AG08396 (cell line): ENCODE measurements at regions not wholly inside any gene's neighbourhood (a gene's known extent, or its start where the extent isn't known, plus 50 kb on each side); places are given as distances from the start of the nearest gene placed in this dataset.

Experiments
- DNase-seq: peaks from one replicate; pipeline ENCODE4 v3.0.0; 2012; ENCODE audit warnings: low spot score, mixed read lengths

DNA sequence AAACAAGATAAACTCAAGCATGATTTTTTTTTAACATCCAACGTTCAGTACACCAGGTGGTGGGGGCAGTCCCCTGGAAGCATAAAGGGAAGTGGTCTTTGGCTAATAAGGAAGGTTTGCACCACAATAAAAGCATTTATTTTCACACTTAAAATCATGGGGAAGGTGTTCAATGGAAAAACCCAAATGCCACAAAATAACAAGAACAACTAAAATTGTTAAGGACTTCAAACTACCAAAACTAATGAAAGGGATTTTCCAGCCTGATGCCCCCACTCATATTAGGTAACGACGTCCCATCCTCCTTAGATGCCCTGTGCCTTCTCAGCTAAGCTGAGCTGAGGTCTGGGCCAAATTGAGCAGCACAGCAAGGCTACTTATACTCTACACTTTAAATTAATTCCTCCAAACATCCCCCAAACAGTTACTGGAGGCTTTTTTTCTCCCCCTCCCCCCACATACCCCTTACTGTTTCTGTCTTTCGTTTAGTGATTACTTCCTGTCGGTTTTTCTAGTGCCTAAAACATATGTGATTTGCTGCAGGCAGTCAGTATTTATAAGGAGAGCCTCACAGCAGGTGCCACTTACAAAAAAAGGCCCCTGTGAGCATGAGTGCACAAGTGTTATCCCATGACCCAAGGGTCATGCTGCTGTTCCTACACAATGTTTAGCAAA is 259.7 kb upstream of the ZNF608 start:
- no peak for DNase-seq

DNA sequence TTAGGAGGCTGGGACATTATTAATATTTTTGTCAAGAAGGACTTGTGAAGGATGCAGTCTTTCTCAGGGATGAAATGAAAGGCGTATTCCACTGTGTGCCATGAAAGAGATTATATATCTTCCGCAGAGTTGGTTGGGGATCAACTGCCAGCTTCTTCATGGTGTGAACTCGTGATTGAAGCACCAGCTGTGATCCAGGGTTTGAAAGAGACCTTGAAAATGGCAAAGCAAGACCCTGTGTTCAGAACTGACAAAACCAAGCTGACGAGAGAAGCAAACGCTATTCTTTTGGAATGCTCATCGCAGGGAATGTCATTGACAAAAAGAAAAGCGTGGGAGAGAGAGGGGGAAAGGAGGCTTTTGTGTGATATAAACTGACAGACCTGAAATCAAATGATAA is 263.9 kb upstream of the ZNF608 start:
- no peak for DNase-seq

DNA sequence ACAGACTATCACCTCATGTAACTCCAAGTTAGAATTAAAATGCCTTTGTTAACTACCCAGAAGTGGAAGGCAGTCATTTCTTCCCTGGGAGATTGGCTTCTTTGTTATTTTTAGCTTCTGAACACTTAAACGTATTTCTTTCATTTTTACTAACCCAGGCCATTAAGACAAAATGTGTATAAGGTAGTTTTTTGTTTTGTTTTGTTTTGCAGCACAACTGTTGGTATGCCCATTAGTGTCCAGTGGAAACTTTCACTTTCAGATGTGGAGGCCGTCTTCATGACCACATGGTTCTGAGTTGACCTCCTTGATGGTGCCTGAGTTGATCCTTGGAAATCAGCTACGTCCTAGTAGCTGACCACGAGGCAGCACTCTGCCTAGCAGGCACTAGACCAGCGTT is 264.6 kb upstream of the ZNF608 start:
- no peak for DNase-seq

DNA sequence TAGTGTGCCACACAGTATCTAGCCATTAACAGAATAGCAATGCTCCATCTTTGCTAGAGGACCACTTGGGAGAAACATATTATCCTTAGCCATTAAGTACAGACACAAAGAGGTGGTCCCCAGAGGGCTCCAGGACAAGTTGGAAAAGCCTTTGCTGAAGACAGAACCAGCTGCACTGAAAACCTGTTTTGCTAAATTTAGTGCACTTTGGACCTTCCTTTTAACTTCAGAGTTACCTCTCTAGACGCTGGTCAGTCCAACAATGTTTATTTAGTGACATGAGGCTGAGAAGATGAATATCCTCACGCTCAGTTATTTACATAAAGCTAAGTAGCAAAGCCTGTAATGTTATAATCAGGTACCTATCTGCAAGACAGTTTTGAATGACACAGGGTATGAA is 265.0 kb upstream of the ZNF608 start:
- no peak for DNase-seq

DNA sequence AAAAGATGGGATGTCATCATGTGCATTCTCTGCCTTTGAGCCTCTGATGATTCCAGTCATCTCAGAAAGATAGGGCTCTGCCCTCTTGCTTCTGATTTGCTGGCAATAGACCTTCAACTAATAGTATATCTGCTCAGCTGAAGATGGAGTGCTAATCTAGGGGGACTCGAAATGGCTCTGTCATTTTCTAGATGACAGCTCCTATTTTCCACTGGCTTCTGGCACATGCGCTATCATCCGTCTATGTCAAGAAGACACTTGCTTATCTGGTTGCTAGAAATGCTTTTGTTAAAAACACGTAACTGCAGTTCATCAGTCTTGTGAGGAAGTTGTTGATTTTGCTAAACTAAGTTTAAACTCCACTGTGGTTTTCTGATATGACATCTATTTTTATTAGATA is 265.5 kb upstream of the ZNF608 start:
- DNase-seq = no peak

DNA sequence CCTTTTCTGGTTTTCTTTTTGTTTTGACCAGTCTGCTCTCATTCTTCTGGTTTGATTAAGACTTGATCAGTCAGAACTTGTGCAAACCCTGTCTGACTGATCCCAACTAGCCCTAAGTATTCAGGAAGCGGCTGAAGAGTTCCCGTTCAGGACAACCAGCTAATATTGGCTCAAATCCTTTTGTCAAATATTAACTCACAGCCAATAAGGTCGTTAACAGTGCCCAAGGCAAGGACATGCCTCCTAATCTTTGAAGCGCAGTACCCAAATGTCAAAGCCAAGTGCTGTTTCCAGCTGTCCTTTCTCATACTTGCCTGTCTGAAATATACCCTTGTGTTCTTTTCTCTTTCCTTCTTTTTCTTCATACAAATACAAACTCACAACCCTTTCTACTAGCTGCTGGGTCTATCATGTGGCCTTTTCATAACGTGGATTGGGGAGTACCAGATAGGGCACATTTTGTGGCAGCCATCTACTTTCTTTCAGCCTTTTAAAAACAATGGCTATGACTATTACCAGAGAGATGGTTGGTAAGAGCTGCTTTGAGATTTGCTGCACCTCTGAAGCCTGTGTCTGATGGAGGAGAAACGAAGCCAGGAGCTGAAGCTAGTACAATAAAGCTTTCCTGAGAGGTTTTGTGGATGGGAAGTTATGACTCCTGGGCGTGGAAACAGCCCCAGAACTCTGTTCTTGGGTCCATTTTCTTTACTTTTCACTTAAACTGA is 266.4 kb upstream of the ZNF608 start:
- no peak for DNase-seq

DNA sequence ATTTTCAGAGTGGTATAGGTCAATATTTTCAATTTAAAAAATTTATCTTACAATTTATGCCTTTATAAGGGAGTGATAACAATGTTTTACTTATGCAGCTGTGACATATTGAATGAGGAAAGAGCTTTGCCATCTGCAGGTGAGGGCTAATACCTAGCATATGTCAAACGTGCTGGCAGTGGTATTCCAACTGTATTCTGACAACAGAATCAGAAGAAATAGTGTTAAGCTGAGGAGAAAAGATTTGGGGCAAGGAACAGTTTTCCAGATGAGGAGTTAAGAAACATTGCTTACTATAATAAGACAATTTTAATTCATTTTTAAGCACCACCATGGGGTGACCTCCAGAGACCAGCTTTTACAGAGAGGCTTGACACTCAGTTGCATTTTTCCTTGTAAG is 267.8 kb upstream of the ZNF608 start:
- DNase-seq = no peak

DNA sequence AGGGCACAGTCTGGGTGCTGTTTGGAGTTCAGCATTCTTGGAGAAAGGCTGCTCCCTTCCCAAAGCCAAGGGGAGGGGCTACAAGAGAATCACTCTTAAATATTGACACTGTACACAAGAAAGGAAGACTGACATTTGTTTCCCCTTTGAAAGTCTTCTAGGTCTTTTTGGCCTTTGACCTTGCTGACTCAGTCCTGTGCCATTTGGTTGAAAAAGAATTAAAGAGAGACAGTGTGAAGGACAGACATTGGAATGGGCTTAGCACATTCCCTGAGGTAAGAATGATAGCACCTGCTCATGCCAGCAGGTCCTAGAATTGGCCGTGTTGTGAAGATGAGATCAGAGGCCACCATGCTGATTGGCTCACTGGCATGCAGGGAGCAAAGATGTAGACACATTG is 271.4 kb upstream of the ZNF608 start:
- no peak for DNase-seq

DNA sequence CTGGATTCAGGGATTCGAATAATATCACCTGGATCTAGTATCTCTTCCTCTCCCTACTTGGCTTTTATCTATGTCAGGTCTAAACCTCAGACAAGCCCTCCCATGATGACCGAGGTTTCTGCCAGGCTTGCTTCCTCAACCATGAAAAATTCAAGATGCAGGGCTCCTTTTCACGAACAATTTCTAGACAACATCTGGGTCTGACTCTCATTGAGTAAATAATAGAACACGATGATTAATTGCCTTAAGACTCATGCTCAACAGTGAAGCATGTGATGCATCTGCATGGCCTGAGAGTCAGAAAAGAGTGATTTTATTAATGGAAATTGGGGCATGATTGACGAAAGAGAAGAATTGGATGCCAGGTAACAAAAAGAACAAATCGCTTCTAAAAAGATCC is 277.2 kb upstream of the ZNF608 start:
- no peak for DNase-seq

DNA sequence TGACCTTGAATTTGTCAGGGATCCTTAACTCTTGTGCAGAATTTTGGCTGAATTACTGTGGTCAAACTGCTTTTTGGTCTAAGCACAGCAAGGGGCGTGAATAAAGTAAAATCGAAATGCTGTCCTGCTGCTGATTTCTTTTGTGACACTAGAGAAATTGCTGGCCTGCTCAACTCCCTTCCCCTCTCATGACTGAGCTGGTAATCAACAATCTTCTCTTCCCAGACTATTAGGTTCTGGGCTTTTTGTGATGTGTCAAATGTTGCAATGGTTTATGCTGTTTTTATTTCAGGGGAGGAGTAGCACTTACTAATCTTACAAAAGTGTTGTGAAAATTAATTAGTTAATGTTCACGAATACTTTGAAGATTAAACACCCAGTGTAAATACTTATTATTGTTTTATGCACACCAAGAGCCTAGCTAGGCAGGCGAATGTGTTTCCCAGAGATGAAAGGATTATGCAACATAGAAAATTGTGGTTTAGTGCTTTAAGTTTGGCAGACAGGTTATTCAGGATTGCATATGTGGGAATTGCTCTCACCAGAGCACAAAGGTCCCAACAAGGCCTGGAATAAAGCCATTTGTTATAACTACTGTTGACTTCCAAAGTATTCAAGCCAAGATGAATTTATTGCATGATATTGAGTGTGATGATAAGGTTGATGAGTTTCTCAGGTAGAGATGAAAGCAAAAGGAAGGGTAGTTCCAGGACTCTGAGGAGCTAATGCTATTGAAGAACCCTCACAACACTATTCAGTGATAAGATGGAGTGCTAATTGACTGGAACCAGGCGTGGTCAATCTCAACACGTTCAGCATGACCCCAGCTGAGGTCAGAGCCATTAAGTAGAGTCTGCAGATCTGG is 280.7 kb upstream of the ZNF608 start:
- DNase-seq = no peak

DNA sequence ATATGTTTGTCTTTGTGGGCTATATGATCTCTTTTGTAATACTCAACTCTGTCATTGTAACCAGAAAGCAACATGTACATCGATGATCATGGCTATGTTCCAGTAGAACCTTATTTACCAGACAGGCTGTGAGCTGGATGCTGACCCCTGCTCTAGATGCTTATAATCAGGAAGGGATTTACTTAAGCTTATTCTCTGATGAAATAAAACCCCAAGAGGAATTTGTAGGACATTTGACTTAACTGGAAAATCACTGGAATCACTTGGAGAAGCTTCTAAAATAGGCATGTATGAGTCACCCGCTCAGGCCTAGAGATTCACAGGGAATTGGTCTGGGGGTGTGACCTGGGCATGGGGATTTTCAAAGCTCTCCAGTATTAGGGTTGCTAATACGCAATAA is 285.8 kb upstream of the ZNF608 start:
- DNase-seq = no peak

DNA sequence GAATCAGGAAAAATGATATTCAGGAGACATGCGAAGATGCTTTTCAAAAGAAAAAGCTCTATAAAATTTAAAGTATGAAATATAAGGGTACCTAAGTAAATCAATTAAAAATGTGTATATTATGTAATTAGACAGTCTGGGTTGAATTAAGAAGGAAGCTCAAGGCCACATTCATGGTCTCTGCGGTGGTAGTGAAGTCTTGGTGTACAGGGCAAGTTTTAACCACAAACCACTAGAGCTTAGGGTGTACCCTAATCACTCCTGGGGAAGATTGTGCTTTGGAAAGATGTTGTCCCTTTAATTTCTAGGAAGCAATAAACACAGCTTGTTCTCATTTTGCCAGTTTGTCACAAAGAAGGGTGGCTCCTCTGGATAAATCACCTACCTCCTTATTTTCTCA is 287.2 kb upstream of the ZNF608 start:
- no peak for DNase-seq

DNA sequence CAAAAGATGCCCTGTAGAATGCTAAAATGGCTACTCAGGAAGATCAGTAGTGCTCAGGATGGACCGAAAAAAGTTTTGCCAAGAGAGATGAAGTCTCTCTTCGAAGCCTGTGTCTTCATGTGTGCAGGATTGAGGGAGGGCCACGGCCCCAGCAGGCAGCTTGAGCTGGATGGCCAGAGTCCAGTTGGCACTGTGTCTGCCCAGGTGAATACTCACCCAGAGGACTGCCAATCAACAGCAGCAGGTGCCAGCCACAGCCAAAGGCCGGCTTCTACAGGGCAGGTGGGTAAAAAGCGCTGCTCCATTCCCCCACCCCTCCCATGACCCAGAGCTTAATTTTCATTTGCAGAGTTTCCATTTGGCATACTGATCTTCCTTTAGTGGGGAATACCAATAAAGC is 287.9 kb upstream of the ZNF608 start:
- DNase-seq = no peak

DNA sequence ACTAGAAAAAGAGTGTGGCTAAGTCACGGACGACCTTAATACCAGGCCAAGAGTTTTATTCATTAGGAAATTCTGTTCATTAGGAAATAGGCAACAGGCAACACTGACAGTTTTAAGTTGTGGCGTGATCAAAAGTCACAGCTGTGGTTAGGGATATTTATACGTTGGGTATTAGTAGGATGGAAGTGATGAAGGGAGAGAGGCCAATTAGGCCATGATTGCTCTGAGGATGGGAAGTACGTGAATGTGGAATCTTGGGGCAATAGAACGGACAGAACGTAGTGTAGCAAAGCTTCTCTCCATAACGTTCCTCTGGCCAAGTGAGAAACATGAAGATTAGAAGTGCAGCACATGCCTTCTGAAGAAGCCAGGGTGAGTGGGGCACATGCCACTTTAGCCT is 290.1 kb upstream of the ZNF608 start:
- DNase-seq = no peak

DNA sequence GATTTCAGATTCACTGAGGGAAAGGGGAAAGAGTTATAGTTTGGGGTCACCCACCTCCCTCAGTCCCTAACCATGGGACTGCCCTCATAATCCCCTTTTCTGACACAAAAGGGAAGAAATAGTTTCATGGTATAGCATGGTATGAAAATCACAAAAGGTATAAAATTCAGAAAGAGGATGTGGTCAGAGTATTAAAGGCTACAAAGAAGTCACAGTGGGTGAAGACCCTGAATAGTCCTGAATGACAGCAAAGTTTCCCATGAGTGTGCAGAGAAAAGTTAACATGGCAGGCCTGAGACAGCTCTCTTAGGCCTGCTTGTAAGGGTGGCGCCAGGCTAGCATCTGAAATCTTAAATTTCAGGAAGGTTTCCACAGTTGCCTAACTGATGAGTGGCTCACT is 290.6 kb upstream of the ZNF608 start:
- DNase-seq = no peak

DNA sequence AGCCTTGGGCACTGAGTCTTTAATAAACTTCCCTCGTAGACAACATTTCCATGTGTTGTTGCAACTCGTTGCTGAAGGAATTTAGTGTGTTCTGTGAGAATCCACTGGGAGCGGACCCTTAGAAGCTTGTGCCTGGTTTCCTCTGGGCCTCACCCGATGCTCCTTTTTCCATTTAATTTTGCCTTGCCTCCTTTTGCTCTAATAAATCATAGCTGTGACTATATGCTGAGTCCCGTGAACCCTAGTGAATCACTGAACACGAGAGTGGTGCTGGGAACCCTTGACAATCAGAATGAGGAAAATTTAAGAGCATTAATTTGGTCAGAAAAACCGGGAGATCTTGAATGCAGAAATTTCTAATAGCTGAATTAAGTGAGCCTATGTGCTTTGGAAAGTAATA is 291.1 kb upstream of the ZNF608 start:
- no peak for DNase-seq

DNA sequence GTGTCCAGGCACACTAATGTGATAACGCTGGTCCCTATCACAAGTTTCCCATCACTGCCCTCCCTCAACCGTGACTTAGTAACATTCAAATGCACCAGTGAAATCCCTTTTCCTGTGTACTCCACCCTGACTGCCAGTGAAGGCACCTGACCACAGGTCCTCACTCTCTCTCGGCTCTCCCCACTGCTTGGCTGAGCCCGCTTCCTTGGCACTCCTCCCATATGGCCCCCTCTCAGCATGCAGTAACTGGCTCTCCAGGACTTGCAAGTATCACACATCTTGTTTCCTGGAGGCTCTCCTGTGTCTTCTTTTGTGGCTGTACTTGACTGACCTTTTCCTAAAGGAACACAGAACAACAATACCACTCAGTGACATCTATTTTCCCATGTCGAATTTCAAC is 292.0 kb upstream of the ZNF608 start:
- no peak for DNase-seq

DNA sequence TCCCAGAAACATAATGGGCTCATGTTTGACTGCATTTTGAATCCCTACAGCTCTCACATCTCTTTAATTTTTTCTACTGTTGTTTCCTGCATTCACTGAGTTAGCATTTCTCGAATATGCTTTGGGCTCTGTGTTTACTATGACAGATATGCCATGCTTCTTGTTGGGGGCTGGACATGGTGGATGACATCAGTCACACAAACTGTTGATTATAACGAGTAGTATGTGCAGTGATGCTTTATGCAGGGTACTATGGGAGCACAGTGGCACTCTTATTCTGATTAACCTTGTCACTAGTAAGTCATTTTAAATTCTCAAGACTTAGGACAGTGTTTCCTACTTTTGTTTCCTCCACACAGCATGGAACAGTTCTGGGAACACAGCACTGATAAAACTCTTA is 295.4 kb upstream of the ZNF608 start:
- DNase-seq = no peak

DNA sequence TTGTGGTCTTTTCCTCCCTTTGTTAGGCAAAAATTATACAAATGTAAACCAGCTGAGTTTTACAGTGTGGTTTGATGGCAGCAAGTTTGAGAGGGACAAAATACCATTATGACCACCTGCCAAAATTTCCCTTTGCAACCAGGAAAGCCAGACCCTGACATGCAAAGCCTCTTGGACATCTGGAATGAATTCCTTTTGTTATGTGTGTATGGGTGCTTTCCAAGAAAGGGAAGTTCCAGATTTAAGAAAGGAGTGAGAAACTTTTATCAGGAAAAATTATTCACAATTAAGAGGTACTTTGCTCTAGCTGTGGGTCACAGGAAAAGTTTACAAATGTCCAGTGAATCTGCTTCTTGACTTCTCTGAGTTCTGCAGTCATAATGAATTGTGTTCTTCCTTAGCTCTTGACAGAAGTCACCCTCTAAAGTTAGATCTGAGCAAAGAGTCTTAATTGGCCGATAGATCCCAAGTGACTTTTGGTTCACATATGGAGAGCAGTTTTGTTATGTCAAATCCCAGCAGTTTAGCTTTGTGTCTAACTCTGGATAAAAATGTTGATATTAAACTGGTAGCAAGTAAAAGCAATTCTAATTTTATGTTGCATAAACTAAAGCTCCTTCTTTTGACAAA is 295.9 kb upstream of the ZNF608 start:
- DNase-seq = no peak

DNA sequence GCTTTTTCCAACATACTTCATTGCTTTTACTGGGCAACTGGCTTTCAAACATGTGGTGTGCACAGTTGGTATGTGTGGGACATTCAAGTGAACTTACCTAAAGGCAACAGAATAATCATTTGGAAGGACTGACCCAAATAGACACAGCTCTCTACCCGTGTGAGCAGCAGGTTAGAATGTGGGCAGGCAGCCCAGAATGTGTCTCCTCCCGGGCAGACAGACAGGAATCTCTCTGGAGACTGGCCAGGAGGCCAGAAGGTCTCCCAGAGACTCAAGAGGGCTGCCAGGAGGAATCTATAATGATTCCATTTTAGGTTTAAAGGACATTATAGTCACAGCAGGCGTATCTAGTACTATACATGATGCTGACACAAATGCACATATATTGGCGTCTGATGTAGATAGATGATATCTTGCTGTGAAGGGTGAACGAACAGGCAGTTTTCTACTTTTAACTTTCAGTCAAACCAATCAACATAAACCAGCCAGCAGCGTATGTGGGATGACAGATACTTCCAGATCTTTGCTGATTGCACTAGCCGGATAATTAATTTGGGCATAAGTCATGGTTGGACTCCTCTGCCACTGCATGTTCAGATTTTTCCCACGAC is 297.4 kb upstream of the ZNF608 start:
- DNase-seq = peak; percentile 29

DNA sequence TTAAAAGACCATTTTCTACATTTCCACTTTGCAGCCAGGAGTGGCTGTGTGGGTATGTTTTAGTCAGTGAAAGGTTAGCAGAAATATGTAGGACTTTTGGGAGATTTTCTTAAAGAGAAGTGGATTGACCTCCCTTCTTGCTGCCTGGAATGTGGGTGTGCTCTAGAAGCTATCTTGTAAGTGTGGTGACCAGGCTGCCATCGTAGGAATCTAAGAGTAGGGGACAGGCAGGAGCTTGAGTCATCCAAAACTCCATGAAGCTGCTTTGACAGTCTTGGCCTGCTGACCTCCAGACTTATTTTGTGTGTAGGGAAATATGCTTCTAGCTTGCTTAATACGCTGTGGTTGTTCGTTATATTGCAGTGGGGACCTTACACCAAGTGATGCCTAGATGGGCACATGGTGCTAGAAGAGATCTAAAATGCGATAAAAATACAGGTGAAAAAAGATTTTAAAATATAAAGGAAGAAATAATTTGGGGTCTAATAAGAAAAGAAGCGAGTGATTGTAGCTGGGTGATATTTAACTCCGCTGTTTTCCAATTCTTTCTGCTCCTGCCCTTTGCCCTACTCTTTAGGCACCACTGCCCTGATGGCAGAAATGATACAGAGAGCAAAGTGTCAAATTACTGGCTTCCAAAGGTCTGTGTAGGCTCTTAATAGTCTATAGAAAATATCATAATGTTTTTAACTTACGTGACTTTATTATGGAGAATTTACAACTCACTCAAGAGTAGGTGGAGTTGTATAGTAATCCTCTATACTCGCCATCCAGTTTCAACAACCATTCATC is 298.2 kb upstream of the ZNF608 start:
- no peak for DNase-seq
